CD14-positive monocyte (primary cell): ENCODE measurements at regions not wholly inside any gene's neighbourhood (a gene's known extent, or its start where the extent isn't known, plus 50 kb on each side); places are given as distances from the start of the nearest gene placed in this dataset.

Experiments used
- DNase-seq, 3 donors: peaks; one replicate each; pipeline ENCODE4 v3.0.0-alpha.2; 2011 to 2022
- H2AFZ ChIP-seq: 2 replicates; pipeline ENCODE4 v1.6.0; 2012; ENCODE audit warnings: mild to moderate bottlenecking, low read depth, low read length, inconsistent platforms; ENCODE audit not compliant: insufficient read depth, poor library complexity, severe bottlenecking
- H3K27ac ChIP-seq, 2 donors: 1 replicate in 1 of 2; 2 replicates in 1 of 2; pipeline ENCODE4 v1.5.1; 2012 to 2013; ENCODE audit warnings: low read length in 2 of 2, control low read depth in 1 of 2, inconsistent platforms in 1 of 2, low read depth in 1 of 2, mild to moderate bottlenecking in 1 of 2
- H3K27me3 ChIP-seq, 2 donors: one replicate each; pipeline versions ENCODE4 v1.6.0 to v1.6.1; 2011 to 2013; ENCODE audit warnings: low read length in 2 of 2; ENCODE audit not compliant: control insufficient read depth in 2 of 2, insufficient read depth in 2 of 2
- H3K36me3 ChIP-seq, 2 donors: replicated peaks in 1 of 2; 1 replicate in 1 of 2; 2 replicates in 1 of 2; pipeline versions ENCODE4 v1.5.1 to v1.6.1; 2012 to 2013; ENCODE audit warnings: low read length in 2 of 2, control low read depth in 1 of 2, inconsistent platforms in 1 of 2, mild to moderate bottlenecking in 1 of 2; ENCODE audit not compliant: insufficient read depth in 2 of 2, control insufficient read depth in 1 of 2
- H3K4me1 ChIP-seq, 2 donors: 1 replicate in 1 of 2; 2 replicates in 1 of 2; pipeline versions ENCODE4 v1.5.1 to v1.6.1; 2012 to 2013; ENCODE audit warnings: low read length in 2 of 2, control low read depth in 1 of 2, inconsistent platforms in 1 of 2, mild to moderate bottlenecking in 1 of 2, moderate library complexity in 1 of 2; ENCODE audit not compliant: insufficient read depth in 2 of 2, control insufficient read depth in 1 of 2
- H3K4me2 ChIP-seq: replicated peaks from 2 replicates; pipeline ENCODE3; 2012; ENCODE audit warnings: low read length, moderate library complexity, mild to moderate bottlenecking; ENCODE audit not compliant: poor library complexity, severe bottlenecking; ENCODE audit errors: extremely low read depth
- H3K4me3 ChIP-seq, 3 experiments: fragments of 200-600 bp in 1 of 3; sonication (generic) in 1 of 3; replicated peaks in 1 of 3; 1 replicate in 2 of 3; 2 replicates in 1 of 3; pipeline ENCODE4 v1.5.1; 2011 to 2013; ENCODE audit warnings: low read length in 3 of 3, mild to moderate bottlenecking in 3 of 3, control low read depth in 2 of 3, low read depth in 2 of 3, inconsistent platforms in 1 of 3, moderate library complexity in 1 of 3
- H3K79me2 ChIP-seq: 2 replicates; pipeline ENCODE4 v1.6.0; 2012; ENCODE audit warnings: mild to moderate bottlenecking, control low read depth, inconsistent platforms, low read length, moderate library complexity; ENCODE audit not compliant: insufficient read depth
- H3K9ac ChIP-seq: 2 replicates; pipeline ENCODE4 v1.6.0; 2017; ENCODE audit warnings: low read length, mild to moderate bottlenecking; ENCODE audit not compliant: insufficient read depth, poor library complexity, severe bottlenecking
- H3K9me3 ChIP-seq, 2 donors: replicated peaks in 1 of 2; 1 replicate in 1 of 2; 2 replicates in 1 of 2; pipeline versions ENCODE4 v1.5.1 to v1.6.1; 2012 to 2013; ENCODE audit warnings: low read length in 2 of 2, control low read depth in 1 of 2; ENCODE audit not compliant: control insufficient read depth in 1 of 2, insufficient read depth in 1 of 2
- H4K20me1 ChIP-seq: 2 replicates; pipeline ENCODE4 v1.6.0; 2012; ENCODE audit warnings: mild to moderate bottlenecking, low read length, control low read depth, moderate library complexity; ENCODE audit not compliant: insufficient read depth
- H3K27ac Mint-ChIP-seq, 7 donors: one replicate each; pipeline ENCODE4 v1.8.0; 2020; ENCODE audit warnings: mild to moderate bottlenecking in 7 of 7, mixed read lengths in 7 of 7, moderate library complexity in 6 of 7, inconsistent platforms in 2 of 7
- H3K27me3 Mint-ChIP-seq, 3 donors: one replicate each; pipeline ENCODE4 v1.8.0; 2021 to 2022; ENCODE audit warnings: low read depth in 3 of 3, mild to moderate bottlenecking in 3 of 3, mixed read lengths in 3 of 3, moderate library complexity in 3 of 3, inconsistent platforms in 1 of 3
- H3K36me3 Mint-ChIP-seq, 2 donors: one replicate each; pipeline ENCODE4 v1.8.0; 2020; ENCODE audit warnings: mixed read lengths in 2 of 2, inconsistent platforms in 1 of 2, mild to moderate bottlenecking in 1 of 2
- H3K4me1 Mint-ChIP-seq: one replicate; pipeline ENCODE4 v1.8.0; 2020; ENCODE audit warnings: mild to moderate bottlenecking, mixed read lengths
- H3K4me3 Mint-ChIP-seq, 2 donors: one replicate each; pipeline ENCODE4 v1.8.0; 2020; ENCODE audit warnings: mild to moderate bottlenecking in 2 of 2, mixed read lengths in 2 of 2, moderate library complexity in 1 of 2
- H3K9me3 Mint-ChIP-seq, 7 donors: one replicate each; pipeline ENCODE4 v1.8.0; 2020 to 2022; ENCODE audit warnings: mixed read lengths in 7 of 7, mild to moderate bottlenecking in 6 of 7, moderate library complexity in 6 of 7, inconsistent platforms in 2 of 7
- CTCF ChIP-seq: fragments of 200-600 bp; IDR thresholded peaks from one replicate; pipeline ENCODE4 v1.8.0; 2022; ENCODE audit warnings: antibody characterized with exemption, mild to moderate bottlenecking
- WGBS: methylation state at CpG from one replicate; pipeline ENCODE4 v1.1.5; 2013; ENCODE audit warnings: missing lambda C conversion rate; ENCODE audit not compliant: insufficient coverage; 5-methylcytosine and 5-hydroxymethylcytosine counted together
- intact Hi-C, 2 donors: fragments of 100-400 bp; cut with micrococcal nuclease; formaldehyde crosslinking; loops; one replicate each; pipeline versions ENCODE4 v1.15.0 to v1.15.1; 2023

GRCh38 chr5:159851053-159851452, 65.2 kb upstream of the ADRA1B start:
- Histone ChIP-seq H3K27ac (no peak overlapping the region), H3K9ac (no peak overlapping the region), H3K27me3 (no peaks in the 10 kb centered on the region), H3K4me1 (no peaks in the 10 kb centered on the region), H3K4me2 (no peak overlapping the region), H3K79me2 (no peaks in the 10 kb centered on the region), H3K9me3 (no peaks in the 10 kb centered on the region), H3K4me3 (no peak overlapping the region), H3K36me3 (no peaks in the 10 kb centered on the region), H2AFZ (no peak overlapping the region), H4K20me1 (no peaks in the 10 kb centered on the region)
- no CpG with 5 or more reads among the region's 8 CpGs for WGBS
- intact Hi-C loops: no loop called here
- Mint-ChIP-seq H3K4me3 (no peak overlapping the region), H3K4me1 (no peaks in the 10 kb centered on the region), H3K27ac (no peak overlapping the region), H3K27me3 (peaks cover 0 to 8% (median 7%) of the 10 kb centered on the region in 3 donors), H3K9me3 (peaks cover 0 to 7% (median 0%) of the 10 kb centered on the region in 7 donors), H3K36me3 (no peaks in the 10 kb centered on the region)
- no peak for TF ChIP-seq CTCF
- no peak for DNase-seq

- no peaks in the 10 kb centered on the region for H3K27me3 ChIP-seq
- Mint-ChIP-seq H3K27ac (no peak overlapping the region), H3K9me3 (peaks cover 0 to 7% (median 0%) of the 10 kb centered on the region in 7 donors), H3K4me3 (no peak overlapping the region), H3K36me3 (no peaks in the 10 kb centered on the region), H3K27me3 (peaks cover 2 to 12% (median 10%) of the 10 kb centered on the region in 3 donors), H3K4me1 (no peaks in the 10 kb centered on the region)
- no peaks in the 10 kb centered on the region for H3K36me3 ChIP-seq
- H3K27ac ChIP-seq: no peak overlapping the region
- 100% methylated on average over 1 of the region's 2 CpGs for WGBS
- no peaks in the 10 kb centered on the region for H3K79me2 ChIP-seq
- no peak overlapping the region for H3K4me2 ChIP-seq
- H3K9ac ChIP-seq: no peak overlapping the region
- no peaks in the 10 kb centered on the region for H4K20me1 ChIP-seq
- intact Hi-C loops: no loop called here
- no peak for DNase-seq
- H3K4me1 ChIP-seq: no peaks in the 10 kb centered on the region
- no peaks in the 10 kb centered on the region for H3K9me3 ChIP-seq
- no peak overlapping the region for H2AFZ ChIP-seq
- no peak overlapping the region for H3K4me3 ChIP-seq
- no peak for TF ChIP-seq CTCF
Observed at GRCh38 chr5:159854916-159855315, 61.4 kb upstream of the ADRA1B start.
